COLO829 (cell line): ENCODE measurements at regions not wholly inside any gene's neighbourhood (a gene's known extent, or its start where the extent isn't known, plus 50 kb on each side); places are given as distances from the start of the nearest gene placed in this dataset.
"Not testable (repeated sequence)": the region's sequence is repeated elsewhere in the genome, so short reads cannot be mapped to it uniquely, and the experiment has no call there.

ENCODE experiments used
- DNase-seq: peaks from one replicate; pipeline ENCODE4 v3.0.0; 2012; ENCODE audit warnings: low spot score

DNA sequence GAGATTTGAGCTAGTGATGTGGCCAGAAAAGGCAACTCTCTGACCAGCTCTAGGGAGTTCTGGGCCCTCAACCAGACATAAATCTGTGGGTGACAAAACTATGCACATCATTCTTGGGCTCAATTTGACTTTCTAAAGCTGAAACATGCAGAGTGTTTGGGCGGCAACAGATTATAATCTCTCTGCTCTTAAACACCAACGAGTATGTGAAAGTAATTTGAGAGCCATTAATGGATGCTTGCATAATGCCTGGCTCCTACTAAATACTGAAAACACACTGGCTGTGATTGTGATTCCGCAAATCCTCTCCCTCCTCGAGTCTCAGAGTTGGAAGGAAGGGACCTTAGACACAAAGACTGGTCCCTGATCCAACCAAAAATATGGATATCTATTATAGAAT, 186.7 kb downstream of the UACA start:
- DNase-seq = no peak

- no peak for DNase-seq
Measured at GRCh38 chr15:70576276-70576675, 187.1 kb downstream of the UACA start.

- no peak for DNase-seq
Measured at GRCh38 chr15:70575231-70576226, 187.8 kb downstream of the UACA start.

DNA sequence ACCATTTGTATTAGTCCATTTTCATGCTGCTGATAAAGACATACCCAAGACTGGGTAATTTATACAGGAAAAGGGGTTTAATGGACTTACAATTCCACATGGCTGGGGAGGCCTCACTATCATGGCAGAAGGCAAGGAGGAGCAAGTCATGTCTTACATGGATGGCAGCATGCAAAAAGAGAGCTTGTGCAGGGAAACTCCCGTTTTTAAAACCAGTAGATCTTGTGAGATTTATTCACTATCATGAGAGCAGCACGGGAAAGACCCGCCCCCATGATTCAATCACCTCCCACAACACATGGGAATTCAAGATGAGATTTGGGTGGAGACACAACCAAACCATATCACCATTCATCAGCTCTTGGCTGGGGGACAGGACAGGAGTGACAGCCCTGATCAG, 189.0 kb downstream of the UACA start:
- DNase-seq = not testable (repeated sequence)

GRCh38 chr15:70573121-70573850, 190.1 kb downstream of the UACA start:
- DNase-seq = no peak

DNA sequence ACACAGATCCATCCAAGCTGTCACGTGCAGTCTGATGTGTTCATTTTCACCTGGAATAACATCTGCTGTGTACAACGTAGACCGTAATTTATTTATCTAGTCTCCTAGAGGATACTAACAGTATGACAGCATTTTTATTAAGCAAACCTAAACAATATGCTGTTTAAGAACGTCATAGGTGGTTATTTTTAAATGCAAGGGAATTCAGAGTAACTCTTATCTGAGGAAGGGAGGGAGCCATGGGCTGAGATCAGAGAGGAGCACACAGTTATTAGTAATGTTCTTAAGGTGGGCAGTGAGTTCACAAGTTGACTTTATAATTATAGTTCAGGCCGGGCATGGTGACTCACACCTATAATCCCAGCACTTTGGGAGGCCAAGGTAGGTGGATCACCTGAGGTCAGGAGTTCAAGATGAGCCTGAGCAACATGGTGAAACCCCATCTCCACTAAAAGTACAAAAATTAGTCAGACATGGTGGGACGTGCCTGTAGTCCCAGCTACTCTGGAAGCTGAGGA, 193.6 kb downstream of the UACA start:
- no peak for DNase-seq

DNA sequence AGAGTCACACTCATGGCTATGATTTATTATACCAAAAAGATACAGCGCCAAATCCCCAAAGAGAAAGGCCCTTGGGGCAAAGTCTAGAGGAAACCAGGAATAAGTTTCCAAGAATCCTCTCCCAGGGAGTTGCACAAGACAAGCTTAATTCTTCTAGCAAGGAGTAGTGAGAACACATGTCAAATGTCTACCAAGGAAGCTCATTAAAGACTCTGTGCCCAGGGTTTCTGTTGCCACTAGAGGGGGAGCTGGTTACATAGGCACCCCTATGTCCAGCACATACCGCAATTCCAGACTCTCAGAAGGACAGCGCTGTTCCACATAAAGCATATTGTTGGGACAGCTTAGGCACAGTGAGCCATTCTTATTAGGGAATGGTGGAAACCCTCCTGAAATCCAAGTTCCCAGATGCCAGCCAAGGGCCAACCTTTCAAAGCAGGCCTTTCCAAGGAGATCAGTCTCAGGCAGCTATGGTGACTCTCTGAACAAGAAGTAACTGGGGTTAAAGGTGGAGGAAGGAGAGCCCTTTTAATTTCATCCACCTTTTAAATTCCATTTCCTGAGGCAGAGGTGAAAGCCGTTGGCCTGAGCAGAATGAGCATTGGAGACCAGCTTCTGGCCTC, 194.2 kb downstream of the UACA start:
- DNase-seq = no peak

GRCh38 chr15:70566989-70567388, 196.4 kb downstream of the UACA start:
- DNase-seq = no peak

DNA sequence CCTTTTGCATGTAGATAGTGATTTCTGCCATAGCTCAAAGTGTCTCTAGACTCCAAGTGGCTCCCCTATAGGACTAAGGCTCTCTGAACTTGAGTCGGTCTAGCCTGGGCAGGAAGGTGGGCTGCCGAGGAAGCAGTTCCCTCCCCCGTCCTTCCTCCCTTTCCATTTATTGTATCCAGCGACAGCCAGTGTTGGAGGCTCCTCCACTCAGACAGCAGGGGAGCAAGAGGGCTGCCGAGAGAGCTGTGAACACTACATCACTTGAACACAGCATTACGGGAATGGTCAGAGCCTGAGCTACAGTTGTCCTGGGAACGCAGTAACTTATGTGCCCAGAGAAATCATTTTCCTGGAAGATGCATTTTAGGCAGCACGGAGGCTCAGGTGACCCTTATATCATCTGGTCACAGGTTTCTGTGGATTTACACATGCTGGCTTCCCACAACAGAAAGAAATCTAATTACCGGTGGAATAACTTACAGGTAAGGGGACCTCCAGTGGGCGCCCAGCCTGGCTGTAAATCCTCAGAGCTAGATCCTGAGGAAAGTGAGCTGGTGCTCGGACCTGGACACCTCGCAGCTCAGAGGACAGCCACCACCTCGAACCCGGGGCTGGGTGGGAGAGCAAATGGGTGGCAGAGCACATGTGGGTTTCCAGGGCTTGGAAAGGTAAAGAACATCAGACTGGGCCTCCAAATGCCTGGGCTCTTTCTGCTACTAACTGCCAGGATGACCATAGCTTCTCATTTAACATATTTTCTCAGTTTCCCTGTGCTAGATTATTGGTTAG, 197.1 kb downstream of the UACA start:
- DNase-seq = no peak

GRCh38 chr15:70563561-70564095, 199.7 kb downstream of the UACA start:
- DNase-seq = no peak

DNA sequence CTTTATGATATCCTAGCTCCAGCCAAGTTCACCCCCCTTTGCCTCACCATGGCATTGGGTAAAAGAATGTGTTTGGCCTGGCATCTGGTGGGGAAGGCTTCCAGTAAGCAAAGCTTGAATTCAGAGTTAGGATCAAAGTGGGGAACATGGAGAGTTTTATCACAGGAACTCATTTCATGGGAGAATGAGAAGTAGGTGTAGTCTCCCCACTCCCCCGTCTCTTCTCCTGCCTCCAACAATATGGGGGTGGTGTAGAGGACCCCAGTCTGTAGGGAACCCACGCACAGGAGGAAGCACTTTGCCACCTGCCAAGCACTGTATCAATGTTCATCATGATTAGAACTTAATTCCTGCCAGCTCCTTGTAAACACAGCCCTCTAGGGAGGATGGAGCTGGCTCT, 200.5 kb downstream of the UACA start:
- DNase-seq = no peak

- no peak for DNase-seq
Measured at GRCh38 chr15:70561885-70562284, 201.5 kb downstream of the UACA start.

DNA sequence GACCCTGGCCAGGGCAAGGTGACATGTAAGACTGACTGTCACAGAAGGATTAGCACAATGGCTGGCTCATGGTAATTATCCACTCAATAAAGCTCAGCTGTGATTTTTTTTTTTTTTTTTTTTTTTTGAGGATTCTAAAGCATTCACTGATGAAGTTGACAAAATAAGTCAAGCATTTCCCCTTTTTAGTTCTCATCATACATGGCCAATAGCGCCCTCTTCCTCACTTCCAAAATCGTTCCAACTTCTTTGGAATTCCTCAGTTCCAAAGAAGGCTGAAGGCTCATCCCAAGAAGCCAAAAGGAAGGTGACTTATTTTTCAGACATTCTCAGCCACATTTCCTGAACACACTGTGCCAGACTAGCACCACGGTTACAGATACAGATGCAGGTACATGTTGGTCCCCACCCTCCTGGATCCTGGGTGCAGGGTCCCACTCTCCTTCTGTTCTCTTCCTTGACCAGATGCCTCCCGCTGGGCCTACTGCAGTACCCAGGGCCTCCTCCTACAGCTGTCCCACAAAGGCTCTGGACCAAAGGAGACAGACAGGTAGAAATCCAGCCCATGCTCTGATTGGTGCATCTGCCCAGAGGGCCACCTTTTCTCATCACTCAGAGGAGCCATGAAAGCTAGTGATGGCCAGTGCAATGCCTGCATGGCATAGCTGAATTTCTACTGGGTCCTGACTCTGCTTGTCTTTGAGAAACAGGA, 202.6 kb downstream of the UACA start:
- no peak for DNase-seq

- DNase-seq = no peak
Measured at GRCh38 chr15:70559265-70560239, 203.8 kb downstream of the UACA start.

GRCh38 chr15:70558406-70559264, 204.7 kb downstream of the UACA start:
- no peak for DNase-seq

GRCh38 chr15:70557521-70558258, 205.7 kb downstream of the UACA start:
- DNase-seq = no peak

DNA sequence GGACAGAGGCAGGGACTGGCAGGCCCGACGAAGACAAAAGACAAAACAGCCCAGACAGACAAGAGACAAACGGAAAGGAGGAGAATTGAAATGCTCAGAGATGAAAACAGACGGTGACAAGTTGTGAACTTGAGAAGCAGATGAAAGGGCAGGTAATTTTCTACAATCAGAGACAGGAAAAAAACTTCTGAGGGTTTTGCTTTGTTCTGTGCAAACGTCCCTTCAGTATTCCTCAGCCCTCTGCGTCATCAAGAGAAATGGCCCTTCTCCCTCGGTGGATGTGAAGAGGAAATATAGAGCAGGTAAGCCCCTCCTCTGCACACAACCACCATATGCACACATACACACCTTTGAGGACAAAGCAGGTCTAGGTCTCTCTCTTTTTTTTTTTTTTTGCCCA, 206.6 kb downstream of the UACA start:
- no peak for DNase-seq
